ENCODE measurements at regions not wholly inside any gene's neighbourhood (a gene's known extent, or its start where the extent isn't known, plus 50 kb on each side); places are given as distances from the start of the nearest gene placed in this dataset.

DNA sequence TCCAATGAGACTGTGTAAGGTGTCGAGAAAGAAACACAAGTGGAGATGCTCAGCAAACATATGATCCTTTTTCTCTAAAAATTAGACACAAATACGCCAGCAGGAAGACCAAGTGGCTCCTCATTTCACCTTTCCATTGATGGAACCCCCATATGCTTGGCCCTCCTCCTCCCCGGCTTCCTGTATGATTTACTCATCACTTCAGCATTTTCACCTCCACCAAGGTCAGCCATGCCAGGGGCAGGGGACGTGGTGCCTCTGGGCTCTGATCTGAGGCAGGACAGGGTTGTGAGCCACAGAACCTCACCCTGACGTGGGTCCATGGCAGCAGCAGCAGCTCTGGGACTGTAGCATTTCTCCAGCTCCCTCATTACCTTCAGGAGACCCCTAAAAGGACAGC, 116.8 kb upstream of the PFKP start:
- DNase-seq (ENCODE audit: low read depth): no peak

DNA sequence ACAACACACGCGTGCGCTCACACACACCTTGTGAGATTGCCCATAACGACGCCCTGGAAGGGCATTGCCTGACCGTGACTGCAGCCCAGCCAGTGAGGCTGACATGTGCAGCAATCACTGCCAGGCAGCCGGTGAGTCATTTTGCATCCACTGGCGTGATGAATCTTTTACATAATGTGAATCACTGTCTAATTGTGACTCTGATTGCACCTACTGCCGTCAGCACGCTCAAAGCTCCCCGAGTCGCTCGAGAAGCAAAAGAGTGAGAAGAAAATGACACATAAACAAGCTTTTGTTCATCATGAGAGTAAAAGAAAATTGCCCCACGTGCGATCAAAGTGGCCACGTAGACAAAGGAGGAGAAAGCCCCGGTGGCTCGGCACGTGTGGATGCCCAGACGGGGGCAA, 117.4 kb upstream of the PFKP start:
- no peak for DNase-seq (ENCODE audit: low read depth)

- no peak for DNase-seq (ENCODE audit: low read depth)
These were observed 118.0 kb upstream of the PFKP start for GRCh38 chr10:2949221-2949947.

DNA sequence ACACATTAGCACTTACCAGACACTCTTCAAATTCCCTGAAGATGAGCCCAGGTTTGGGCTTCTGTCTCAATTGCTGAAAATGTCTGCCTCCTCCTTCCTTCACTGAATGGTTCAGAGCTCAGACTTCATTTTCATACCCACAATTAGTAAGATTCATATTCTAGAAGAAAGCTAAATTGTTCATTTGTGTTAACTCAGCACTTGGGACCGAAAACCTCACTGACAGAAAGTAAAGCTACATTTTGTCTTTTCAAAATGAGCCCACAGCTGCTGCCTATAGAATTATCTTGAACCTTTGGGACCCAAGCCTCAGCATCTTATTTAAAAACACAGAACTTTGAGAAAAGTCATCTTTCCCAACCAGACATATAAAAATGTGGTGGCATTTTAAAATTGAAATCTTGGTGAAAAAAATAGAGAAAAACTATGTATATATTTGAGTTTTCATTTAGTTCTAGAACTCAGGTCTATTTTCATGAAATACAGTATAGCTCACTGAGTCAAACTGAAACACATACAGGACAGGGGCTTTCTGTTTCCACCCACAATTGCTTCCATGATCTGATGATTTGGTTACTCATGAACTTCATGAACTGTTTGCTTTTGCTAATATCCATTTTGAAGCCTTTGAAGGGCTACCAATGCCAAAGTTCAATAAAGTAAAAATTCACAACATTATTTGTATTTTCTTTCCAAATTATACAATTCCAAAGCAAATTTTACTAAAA, 119.1 kb upstream of the PFKP start:
- no peak for DNase-seq (ENCODE audit: low read depth)

- no peak for DNase-seq (ENCODE audit: low read depth)
These were observed 122.6 kb upstream of the PFKP start for GRCh38 chr10:2944788-2945187.

DNA sequence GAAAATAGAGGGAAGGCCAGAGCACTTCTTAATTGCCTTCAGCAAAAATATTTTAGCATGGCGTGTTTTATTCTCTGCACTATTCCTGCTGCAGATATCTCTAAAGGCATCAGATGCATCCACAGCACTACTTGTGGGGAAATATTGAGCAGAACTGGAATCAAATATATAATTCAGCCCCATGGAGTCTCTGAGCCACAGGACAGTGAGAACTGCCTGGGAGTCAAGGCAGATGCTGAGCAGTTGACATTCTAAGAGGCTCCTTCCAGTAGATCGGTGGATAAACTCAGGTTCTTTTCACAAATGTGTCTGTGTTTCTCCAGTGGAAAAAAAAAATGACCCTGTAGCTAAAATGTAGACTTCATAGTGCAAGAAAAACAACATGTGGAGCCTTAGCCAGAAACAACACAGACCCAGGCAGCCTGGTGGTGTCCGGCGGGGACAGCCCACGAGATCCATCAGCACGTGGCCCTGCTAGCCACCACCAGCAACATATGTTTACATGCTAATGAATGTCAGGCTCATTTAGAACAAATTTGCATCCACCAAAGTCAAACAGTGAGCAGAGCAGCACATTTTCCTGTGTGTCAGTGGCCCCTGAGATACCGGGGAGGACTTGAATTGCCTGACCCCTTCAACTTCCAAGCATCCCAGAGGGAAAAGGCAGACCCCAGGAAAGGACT, 123.3 kb upstream of the PFKP start:
- no peak for DNase-seq (ENCODE audit: low read depth)

- no peak for DNase-seq (ENCODE audit: low read depth)
These were observed 124.4 kb upstream of the PFKP start for GRCh38 chr10:2942938-2943337.

DNA sequence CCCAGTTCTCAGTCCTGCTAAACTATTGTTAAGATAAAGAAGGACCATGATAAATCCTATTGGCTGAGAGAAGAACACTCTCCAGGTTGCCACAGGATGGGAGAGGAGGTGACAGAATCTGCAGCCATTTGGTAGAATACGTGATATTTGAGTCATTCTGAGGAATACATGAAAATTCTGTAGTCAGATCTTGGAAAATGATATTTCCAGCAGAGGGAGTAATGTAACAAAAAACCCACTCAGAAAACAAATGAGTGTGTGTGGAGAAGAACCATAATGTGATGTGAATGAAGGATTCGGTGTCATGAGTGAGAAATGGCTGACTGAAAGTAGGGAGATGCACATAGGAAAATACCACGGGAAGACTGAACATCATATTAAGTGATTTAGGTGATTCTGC, 128.5 kb upstream of the PFKP start:
- no peak for DNase-seq (ENCODE audit: low read depth)

DNA sequence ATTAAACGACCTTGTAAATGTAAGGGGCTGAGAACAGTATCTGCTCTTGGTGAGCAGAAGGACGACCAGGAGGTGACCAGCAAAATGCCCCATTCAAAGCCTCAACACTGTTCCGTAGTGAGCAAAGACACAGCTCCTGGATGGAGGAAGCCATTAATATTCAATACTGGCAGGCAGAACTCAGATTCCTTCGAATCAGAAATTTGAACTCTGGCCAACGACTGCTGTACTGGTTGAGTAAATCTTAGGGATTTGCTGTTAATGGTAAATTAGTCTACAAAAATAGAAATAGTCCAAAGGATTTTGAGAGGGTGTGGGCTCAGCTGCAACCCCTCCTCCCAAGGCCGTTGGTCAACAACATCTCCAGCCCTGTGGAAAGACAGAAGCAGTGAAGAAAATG, 130.5 kb upstream of the PFKP start:
- DNase-seq (ENCODE audit: low read depth): no peak

DNA sequence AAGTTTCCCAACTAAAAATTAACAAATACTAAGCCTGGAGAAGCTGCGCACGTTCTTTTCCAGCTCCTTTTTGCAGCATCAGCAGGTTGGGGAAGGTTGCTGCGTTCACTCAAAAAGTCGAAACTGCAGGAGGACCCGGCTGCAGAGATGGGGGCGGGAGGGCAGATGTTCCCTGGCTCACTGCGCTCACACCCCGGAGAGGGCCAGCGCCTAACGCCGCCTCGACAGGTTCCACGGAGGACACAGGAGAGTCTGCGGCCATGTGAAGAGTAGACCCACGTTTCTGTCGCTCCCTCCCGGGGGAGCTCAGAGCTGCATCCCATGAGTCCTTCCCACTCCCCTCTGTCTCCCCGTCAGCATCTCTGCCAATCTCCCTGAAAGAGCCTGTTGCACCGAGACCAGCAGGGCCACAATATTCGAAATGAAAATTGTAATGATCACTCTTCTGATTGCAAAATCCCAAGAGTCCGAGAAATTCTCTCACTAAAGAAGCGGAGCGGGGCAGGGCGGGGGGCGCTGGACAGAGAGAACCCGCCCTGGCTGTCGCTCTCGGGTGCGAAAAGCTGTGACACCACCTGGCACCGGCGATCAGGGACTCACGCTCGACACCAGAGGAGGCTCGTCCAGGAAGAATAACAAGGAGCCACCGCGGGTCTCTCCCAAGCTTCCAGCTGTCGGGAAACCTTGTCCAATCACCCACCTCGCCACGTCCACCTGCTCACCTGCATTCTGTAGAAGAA, 131.5 kb upstream of the PFKP start:
- no peak for DNase-seq (ENCODE audit: low read depth)

DNA sequence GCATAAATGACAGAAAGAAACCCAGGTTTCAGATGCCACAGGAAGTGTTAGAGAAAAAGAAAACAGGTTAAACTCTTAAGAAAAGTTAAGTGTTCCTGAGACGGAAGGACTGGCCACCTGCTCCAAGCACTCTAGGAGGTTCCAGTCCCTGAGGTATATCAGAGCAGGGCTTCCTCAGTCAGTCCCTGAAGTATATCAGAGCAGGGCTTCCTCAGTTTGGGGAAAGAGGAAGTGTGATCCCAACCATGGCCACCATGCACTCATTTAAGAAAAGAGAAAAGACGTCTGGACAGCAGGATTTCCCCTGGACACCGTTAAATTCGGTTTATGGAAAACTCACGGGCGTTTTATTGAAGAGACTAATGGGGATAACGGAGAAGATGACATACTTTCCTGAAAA, 133.4 kb upstream of the PFKP start:
- DNase-seq (ENCODE audit: low read depth): no peak

DNA sequence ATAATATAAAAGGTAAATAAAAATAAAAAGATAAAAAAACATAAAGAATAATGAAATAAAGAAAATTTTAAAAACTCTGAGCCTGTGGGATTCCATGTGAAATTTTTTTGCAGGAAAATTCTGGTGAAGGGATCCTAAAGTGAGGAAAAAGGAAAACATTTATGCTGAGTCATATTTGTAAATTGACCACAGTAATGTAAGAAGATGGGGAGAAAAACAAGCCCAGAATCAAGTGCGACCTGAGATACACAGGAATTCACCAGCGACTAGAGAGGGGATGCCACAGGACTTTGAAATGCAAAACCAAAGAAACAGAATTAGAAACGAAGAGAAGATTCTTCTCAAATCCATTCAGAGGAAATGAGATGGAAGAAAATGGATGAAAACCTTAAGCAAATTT, 133.8 kb upstream of the PFKP start:
- no peak for DNase-seq (ENCODE audit: low read depth)

- DNase-seq (ENCODE audit: low read depth): no peak
These were observed 134.3 kb upstream of the PFKP start for GRCh38 chr10:2933071-2933470.

DNA sequence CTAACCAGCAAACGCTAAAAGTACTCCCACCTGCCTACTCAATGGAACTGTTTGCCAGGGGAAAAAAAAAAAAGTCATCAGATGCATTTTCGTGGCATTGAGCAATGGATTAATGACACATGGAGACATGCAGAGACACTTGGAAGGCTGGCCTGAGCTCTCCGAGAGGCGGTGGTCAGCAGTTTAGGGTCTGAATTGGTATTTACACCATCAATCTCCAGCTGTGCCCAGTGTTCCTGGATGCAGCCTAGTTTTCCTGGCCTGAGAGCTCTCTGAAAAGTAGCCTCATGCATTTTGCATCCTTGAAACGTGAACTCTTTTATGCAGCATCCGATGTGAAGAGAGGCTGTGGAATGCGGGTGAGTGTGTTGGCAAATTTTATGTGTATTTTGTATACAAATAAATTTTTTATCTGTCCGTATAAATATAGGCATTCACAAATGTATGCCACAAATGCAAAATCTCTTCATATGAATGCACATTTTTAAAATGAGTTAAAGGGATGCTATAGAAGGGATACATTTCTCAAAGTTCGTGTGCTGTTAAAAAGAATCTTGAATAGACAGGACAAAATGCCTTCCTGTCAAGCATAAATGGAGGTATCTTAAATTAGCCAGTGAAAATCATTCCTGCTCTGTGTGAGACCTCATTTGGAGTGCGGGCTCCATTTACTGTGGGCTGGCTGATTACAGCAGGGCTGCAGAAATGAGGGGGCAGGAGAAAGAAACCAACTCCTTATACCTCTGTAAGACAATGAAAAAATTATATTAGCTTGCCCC, 137.7 kb upstream of the PFKP start:
- DNase-seq (ENCODE audit: low read depth): no peak

GRCh38 chr10:2927958-2928840, 139.1 kb upstream of the PFKP start:
- DNase-seq (ENCODE audit: low read depth): peak; percentile 52

- DNase-seq (ENCODE audit: low read depth): no peak
These were observed 140.3 kb upstream of the PFKP start for GRCh38 chr10:2926918-2927660.

GRCh38 chr10:2925631-2926030, 141.7 kb upstream of the PFKP start:
- DNase-seq (ENCODE audit: low read depth): no peak

DNA sequence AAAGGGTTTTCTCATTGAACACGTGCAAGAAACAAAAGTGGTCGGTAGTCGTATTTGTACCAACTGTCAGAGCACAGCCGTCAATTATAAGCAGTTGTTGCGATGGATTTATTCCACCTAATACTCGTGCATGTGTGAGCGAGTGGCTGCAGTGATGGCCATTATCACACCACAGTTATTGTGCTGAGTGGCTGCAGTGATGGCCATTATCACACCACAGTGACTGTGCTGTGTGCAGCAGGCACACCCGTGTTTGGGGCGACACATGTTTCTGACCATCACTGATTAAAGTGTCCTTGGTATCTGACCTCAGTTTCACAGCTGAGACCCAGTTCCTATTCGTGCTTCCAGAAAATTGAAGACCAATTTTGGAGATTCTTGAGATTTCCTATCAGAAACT, 142.9 kb upstream of the PFKP start:
- DNase-seq (ENCODE audit: low read depth): no peak

GRCh38 chr10:2921956-2922680, 145.2 kb upstream of the PFKP start:
- DNase-seq (ENCODE audit: low read depth): no peak

Measured in stimulated activated CD8-positive, alpha-beta memory T cell treated with anti-CD3 and anti-CD28 coated beads, Interleukin-15, amount 100 ng/mL, for 24 hours (primary cell).